ENCODE measurements at regions not wholly inside any gene's neighbourhood (a gene's known extent, or its start where the extent isn't known, plus 50 kb on each side); places are given as distances from the start of the nearest gene placed in this dataset.

DNA sequence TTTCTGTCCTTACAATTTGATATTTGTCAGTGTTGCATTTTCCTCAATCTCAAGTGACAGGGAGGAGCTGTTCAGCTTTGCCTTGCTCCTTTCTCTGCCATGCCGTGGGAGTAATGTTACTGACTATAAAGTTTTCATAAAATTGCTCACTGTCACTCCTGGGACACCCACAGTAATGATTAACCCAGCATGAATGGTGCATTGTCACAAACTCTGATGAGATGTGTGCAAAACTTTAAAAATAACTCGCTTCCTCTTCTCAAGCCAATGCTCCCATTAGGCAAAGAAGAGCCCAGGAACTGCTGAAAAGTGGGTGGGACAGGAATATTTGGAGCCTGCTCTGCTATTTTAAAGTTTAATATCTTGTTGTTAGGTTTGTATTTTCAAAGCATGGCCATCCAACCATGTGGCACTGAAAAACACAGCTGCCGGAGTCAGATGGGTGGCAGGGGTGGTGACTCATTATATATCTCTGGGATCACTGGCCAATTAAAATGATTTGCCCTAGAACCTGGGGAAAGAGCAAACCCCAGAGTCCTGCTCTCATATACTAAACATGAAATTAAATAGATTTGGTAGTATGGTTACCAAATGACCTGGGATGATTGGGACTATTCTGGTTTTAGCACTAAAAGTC, 260.1 kb downstream of the BTBD3 start:
- TF ChIP-seq CTCF (IDR thresholded peaks at IDR 0.05) (no peak), POLR2A (IDR thresholded peaks at IDR 0.05) (no peak)
